ENCODE measurements at regions not wholly inside any gene's neighbourhood (a gene's known extent, or its start where the extent isn't known, plus 50 kb on each side); places are given as distances from the start of the nearest gene placed in this dataset.

DNA sequence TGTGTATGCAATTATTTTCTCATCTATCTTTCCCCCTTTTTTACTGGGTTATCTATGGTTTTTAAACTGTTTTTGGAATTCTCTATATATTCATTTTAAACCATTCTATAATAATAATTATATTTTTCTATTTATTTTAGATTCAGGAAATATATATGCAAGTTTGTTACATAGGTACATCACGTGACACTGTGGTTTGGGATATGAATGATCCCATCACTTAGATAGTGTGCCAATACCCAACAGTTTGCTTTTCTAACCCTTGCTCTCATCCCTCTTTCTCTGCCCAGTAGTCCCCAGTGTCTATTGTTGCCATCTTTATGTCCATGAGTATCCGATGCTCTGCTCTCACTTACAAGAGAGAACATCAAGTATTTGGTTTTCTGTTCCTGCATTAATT lies 65.8 kb upstream of the SPHKAP start:
- TF ChIP-seq, protein P1, sequence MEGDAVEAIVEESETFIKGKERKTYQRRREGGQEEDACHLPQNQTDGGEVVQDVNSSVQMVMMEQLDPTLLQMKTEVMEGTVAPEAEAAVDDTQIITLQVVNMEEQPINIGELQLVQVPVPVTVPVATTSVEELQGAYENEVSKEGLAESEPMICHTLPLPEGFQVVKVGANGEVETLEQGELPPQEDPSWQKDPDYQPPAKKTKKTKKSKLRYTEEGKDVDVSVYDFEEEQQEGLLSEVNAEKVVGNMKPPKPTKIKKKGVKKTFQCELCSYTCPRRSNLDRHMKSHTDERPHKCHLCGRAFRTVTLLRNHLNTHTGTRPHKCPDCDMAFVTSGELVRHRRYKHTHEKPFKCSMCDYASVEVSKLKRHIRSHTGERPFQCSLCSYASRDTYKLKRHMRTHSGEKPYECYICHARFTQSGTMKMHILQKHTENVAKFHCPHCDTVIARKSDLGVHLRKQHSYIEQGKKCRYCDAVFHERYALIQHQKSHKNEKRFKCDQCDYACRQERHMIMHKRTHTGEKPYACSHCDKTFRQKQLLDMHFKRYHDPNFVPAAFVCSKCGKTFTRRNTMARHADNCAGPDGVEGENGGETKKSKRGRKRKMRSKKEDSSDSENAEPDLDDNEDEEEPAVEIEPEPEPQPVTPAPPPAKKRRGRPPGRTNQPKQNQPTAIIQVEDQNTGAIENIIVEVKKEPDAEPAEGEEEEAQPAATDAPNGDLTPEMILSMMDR (IDR thresholded peaks at IDR 0.05; ENCODE audit: partially characterized antibody, unreplicated experiment): no peak
- Mint-ChIP-seq H3K4me1 (ENCODE audit: low read depth, unreplicated experiment) (peaks cover 5% of the 10 kb centered on the region), H3K36me3 (ENCODE audit: unreplicated experiment) (no peaks in the 10 kb centered on the region), H3K4me3 (ENCODE audit: unreplicated experiment) (no peak overlapping the region), H3K27ac (ENCODE audit: unreplicated experiment) (no peak overlapping the region), H3K27me3 (ENCODE audit: unreplicated experiment) (no peaks in the 10 kb centered on the region), H3K9me3 (ENCODE audit: unreplicated experiment) (no peaks in the 10 kb centered on the region)
- DNase-seq: no peak

DNA sequence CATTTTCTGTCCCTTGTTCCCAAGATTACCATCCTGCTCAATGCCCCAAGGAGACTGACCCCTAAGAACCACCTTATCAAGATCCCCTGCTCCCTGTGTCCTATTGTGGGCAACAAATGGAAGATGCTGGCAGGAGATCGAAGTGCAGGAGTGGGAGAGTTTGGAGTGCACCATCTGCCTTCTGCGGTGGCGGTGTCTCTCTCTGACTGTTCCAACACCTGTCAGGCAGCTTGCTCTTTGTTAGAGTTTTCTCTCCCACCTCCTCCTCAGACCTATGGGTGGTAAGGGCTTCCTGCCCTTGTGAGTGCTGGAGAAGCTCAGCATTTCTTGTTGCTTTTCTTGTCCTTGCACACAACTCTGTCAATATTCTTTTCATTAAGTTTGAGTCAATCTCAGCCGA lies 64.1 kb upstream of the SPHKAP start:
- H3K27me3 Mint-ChIP-seq (ENCODE audit: unreplicated experiment): no peaks in the 10 kb centered on the region
- no peak overlapping the region for H3K27ac Mint-ChIP-seq (ENCODE audit: unreplicated experiment)
- H3K36me3 Mint-ChIP-seq (ENCODE audit: unreplicated experiment): no peaks in the 10 kb centered on the region
- no peak for DNase-seq
- no peaks in the 10 kb centered on the region for H3K9me3 Mint-ChIP-seq (ENCODE audit: unreplicated experiment)
- H3K4me1 Mint-ChIP-seq (ENCODE audit: low read depth, unreplicated experiment): peaks cover 5% of the 10 kb centered on the region
- H3K4me3 Mint-ChIP-seq (ENCODE audit: unreplicated experiment): no peak overlapping the region
- TF ChIP-seq, protein P1 (IDR thresholded peaks at IDR 0.05; ENCODE audit: partially characterized antibody, unreplicated experiment): no peak

DNA sequence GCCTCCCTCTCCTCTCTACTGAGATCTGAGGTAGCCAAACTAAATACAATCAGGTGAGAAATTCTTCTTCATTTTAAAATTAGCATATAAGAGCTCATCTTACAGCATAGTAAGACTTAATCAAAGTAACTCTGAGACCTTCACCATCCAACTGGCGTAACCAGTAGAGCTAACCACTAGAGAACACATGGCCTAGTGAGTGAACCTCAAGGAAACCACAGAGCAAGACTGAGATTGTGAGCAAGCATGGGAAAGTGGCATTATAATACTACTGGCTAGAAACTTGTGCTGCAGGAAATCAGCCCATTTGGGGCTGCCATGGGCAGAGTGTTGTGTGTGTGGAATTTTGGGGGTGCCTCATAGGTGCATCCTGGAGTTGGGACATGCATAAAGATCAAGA lies 61.1 kb upstream of the SPHKAP start:
- no peak overlapping the region for H3K4me3 Mint-ChIP-seq (ENCODE audit: unreplicated experiment)
- peaks cover 1% of the 10 kb centered on the region for H3K9me3 Mint-ChIP-seq (ENCODE audit: unreplicated experiment)
- H3K4me1 Mint-ChIP-seq (ENCODE audit: low read depth, unreplicated experiment): peaks cover 5% of the 10 kb centered on the region
- TF ChIP-seq, protein P1 (IDR thresholded peaks at IDR 0.05; ENCODE audit: partially characterized antibody, unreplicated experiment): no peak
- H3K36me3 Mint-ChIP-seq (ENCODE audit: unreplicated experiment): no peaks in the 10 kb centered on the region
- no peak for DNase-seq
- no peaks in the 10 kb centered on the region for H3K27me3 Mint-ChIP-seq (ENCODE audit: unreplicated experiment)
- no peak overlapping the region for H3K27ac Mint-ChIP-seq (ENCODE audit: unreplicated experiment)

DNA sequence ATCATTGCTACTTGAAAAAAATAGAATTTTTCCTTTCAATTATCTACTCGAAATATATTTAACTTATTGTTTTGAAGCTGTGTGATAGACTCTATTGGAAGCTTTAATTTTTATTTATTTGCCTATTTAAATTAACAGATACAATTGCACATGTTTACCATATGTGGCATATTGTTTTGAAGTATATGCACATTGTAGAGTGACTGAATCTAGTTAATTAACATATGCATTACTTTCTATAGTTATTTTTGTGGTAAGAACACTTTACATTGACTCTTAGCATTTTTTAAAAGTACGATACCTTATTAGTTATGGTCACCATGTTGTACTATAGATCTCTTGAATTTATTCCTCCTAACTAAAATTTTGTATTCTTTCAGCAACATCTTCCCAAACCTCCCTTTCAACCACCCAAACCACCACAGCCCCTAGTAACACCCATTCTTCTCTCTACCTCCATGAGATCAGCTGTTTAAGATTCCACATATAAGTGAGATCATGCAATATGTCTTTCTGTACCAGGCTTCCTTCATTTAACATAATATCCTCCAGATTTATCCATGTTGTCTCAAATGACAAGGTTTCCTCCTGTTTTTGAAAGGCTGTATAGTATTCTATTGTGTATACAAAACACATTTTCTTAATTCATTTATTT lies 58.5 kb upstream of the SPHKAP start:
- peaks cover 1% of the 10 kb centered on the region for H3K9me3 Mint-ChIP-seq (ENCODE audit: unreplicated experiment)
- H3K4me3 Mint-ChIP-seq (ENCODE audit: unreplicated experiment): no peak overlapping the region
- H3K27ac Mint-ChIP-seq (ENCODE audit: unreplicated experiment): no peak overlapping the region
- no peak for DNase-seq
- TF ChIP-seq, protein P1 (IDR thresholded peaks at IDR 0.05; ENCODE audit: partially characterized antibody, unreplicated experiment): no peak
- no peaks in the 10 kb centered on the region for H3K36me3 Mint-ChIP-seq (ENCODE audit: unreplicated experiment)
- no peaks in the 10 kb centered on the region for H3K27me3 Mint-ChIP-seq (ENCODE audit: unreplicated experiment)
- H3K4me1 Mint-ChIP-seq (ENCODE audit: low read depth, unreplicated experiment): peaks cover 3% of the 10 kb centered on the region

DNA sequence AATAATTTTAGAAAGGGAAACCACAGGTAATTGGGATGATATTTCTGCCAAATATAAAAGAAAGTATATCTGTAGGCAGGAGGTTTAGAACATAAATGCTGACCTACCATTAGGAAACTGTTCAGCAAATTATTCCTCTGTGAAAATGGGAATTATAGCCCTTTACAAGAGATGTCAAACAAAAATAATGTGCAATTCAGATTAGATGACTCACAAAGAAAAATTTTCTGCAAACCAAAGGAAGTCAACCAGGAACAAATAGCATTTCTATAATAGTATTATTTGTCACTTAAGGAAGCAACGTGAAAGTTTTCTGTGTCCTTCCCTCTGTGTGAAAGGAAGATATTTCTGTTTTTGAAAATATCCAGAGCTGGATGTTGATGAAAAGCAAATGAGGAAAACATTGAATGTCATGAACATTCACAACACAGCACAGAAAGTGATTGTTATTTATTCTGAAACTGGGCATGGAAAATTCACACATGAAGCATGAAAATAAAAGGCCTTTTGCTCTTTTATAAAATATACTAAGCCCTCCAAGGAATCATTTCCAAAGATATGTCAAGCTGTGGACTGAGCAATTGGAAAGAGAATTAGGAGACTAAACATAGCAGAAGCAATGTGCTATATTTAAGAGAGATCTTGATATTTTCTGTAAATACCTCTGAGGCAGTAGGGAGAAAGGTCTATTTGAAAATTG lies 57.9 kb upstream of the SPHKAP start:
- TF ChIP-seq, protein P1 (IDR thresholded peaks at IDR 0.05; ENCODE audit: partially characterized antibody, unreplicated experiment): no peak
- H3K27me3 Mint-ChIP-seq (ENCODE audit: unreplicated experiment): no peaks in the 10 kb centered on the region
- no peaks in the 10 kb centered on the region for H3K36me3 Mint-ChIP-seq (ENCODE audit: unreplicated experiment)
- H3K27ac Mint-ChIP-seq (ENCODE audit: unreplicated experiment): no peak overlapping the region
- peaks cover 3% of the 10 kb centered on the region for H3K4me1 Mint-ChIP-seq (ENCODE audit: low read depth, unreplicated experiment)
- H3K4me3 Mint-ChIP-seq (ENCODE audit: unreplicated experiment): no peak overlapping the region
- no peak for DNase-seq
- H3K9me3 Mint-ChIP-seq (ENCODE audit: unreplicated experiment): peaks cover 1% of the 10 kb centered on the region
